Esophagus squamous epithelium (tissue), 4 donors: ENCODE measurements at regions not wholly inside any gene's neighbourhood (a gene's known extent, or its start where the extent isn't known, plus 50 kb on each side); places are given as distances from the start of the nearest gene placed in this dataset.

Source experiments
- CTCF ChIP-seq, 6 experiments: fragments of 450-650 bp in 4 of 6; fragments of 200-600 bp in 2 of 6; sonication (generic) in 2 of 6; IDR thresholded peaks; one replicate each; pipeline ENCODE4 v1.5.1; 2016 to 2019; ENCODE audit warnings: antibody characterized with exemption in 6 of 6, mild to moderate bottlenecking in 4 of 6, moderate library complexity in 4 of 6
- POLR2A ChIP-seq, 4 donors: fragments of 450-650 bp; IDR thresholded peaks; one replicate each; pipeline ENCODE4 v1.6.1; 2017; ENCODE audit warnings: antibody characterized with exemption in 4 of 4, mild to moderate bottlenecking in 4 of 4, moderate library complexity in 3 of 4

- TF ChIP-seq POLR2A (IDR thresholded peaks at IDR 0.05): no peak
- TF ChIP-seq CTCF (IDR thresholded peaks at IDR 0.05): no peak
Observed at GRCh38 chr3:72461787-72462186, 386.5 kb downstream of the SHQ1 start.
